ENCODE measurements at regions not wholly inside any gene's neighbourhood (a gene's known extent, or its start where the extent isn't known, plus 50 kb on each side); places are given as distances from the start of the nearest gene placed in this dataset.

DNA sequence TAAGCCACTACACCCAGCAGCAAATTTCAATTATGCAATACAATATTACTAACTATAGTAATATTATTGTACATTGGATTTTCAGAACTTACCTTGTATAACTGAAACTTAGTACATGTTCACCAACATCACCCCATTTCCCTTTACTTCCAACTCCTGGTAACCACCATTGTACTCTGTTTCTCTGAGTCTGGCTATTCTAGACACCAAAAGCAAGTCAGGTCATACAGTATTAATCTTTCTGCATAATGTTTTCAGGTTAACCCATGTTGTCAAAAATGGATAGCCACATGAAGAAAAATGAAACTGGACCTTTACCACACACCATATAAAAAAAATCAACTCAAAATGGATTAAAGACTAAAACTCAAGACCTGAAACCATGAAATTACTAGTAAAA, 558.2 kb downstream of the MMUT start:
- no peaks in the 10 kb centered on the region for H3K79me2 ChIP-seq (ENCODE audit: insufficient read depth, low read length)
- H3K4me2 ChIP-seq (ENCODE audit: low read depth, low read length): no peak overlapping the region
- H3K27me3 ChIP-seq (ENCODE audit: control insufficient read depth in 1 of 2, insufficient read depth in 2 of 2, low read length in 2 of 2): no peaks in the 10 kb centered on the region; a peak in 1 of 5 replicates
- H2AFZ ChIP-seq (ENCODE audit: low read length): no peak overlapping the region
- ChIA-PET POLR2A (no interaction called here), CTCF (ENCODE audit: low intra/inter-chr PET ratio, low total read pairs) (no interaction called here)
- H3K36me3 ChIP-seq (replicated peaks in 1 of 2; ENCODE audit: control insufficient read depth in 1 of 2, insufficient read depth in 2 of 2, low read length in 2 of 2): no peaks in the 10 kb centered on the region
- ATAC-seq (no peak), DNase-seq (ENCODE audit: low spot score) (no peak), FAIRE-seq (no peak)
- H4K20me1 ChIP-seq (ENCODE audit: insufficient read depth, low read length): no peaks in the 10 kb centered on the region
- H3K9me3 ChIP-seq (ENCODE audit: low read length): no peaks in the 10 kb centered on the region
- H3K4me3 ChIP-seq (replicated peaks in 1 of 3; ENCODE audit: insufficient read depth in 1 of 3, low read depth in 2 of 3, low read length in 3 of 3): no peak overlapping the region
- no peaks in the 10 kb centered on the region for H3K4me1 ChIP-seq (ENCODE audit: insufficient read depth, low read length)
- intact Hi-C loops (cut with micrococcal nuclease; ENCODE audit: unreplicated experiment) (no loop called here), in situ Hi-C loops (cut with HindIII; ENCODE audit: extremely low pct_ligation_motif_present, low pct_unique_long_range_greater_than_20kb) (no loop called here)
- H3K9ac ChIP-seq (ENCODE audit: insufficient read depth, low read depth, low read length): no peak overlapping the region
- no TSS peak for BruUV-seq (replicated peaks)
- TF ChIP-seq CEBPG (CRISPR knock-in tag; IDR thresholded peaks at IDR 0.05): no peak
- TF ChIP-seq TOPORS (CRISPR knock-in tag; IDR thresholded peaks at IDR 0.05): no peak
- TF ChIP-seq, protein P1, sequence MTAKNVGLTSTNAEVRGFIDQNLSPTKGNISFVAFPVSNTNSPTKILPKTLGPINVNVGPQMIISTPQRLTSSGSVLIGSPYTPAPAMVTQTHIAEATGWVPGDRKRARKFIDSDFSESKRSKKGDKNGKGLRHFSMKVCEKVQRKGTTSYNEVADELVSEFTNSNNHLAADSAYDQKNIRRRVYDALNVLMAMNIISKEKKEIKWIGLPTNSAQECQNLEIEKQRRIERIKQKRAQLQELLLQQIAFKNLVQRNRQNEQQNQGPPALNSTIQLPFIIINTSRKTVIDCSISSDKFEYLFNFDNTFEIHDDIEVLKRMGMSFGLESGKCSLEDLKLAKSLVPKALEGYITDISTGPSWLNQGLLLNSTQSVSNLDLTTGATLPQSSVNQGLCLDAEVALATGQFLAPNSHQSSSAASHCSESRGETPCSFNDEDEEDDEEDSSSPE (CRISPR knock-in tag; IDR thresholded peaks at IDR 0.05): no peak
- TF ChIP-seq EED (CRISPR knock-in tag; IDR thresholded peaks at IDR 0.05): no peak
- TF ChIP-seq HNRNPK (IDR thresholded peaks at IDR 0.05; ENCODE audit: low read depth, low read length, poor library complexity, severe bottlenecking): no peak
- no peak for TF ChIP-seq HNRNPLL (IDR thresholded peaks at IDR 0.05; ENCODE audit: low read depth, low read length, poor library complexity, severe bottlenecking)
- TF ChIP-seq, protein P2, sequence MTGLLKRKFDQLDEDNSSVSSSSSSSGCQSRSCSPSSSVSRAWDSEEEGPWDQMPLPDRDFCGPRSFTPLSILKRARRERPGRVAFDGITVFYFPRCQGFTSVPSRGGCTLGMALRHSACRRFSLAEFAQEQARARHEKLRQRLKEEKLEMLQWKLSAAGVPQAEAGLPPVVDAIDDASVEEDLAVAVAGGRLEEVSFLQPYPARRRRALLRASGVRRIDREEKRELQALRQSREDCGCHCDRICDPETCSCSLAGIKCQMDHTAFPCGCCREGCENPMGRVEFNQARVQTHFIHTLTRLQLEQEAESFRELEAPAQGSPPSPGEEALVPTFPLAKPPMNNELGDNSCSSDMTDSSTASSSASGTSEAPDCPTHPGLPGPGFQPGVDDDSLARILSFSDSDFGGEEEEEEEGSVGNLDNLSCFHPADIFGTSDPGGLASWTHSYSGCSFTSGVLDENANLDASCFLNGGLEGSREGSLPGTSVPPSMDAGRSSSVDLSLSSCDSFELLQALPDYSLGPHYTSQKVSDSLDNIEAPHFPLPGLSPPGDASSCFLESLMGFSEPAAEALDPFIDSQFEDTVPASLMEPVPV (CRISPR knock-in tag; IDR thresholded peaks at IDR 0.05): no peak
- H3K27ac ChIP-seq (ENCODE audit: extremely low read length, insufficient read depth, low read length): no peak overlapping the region

DNA sequence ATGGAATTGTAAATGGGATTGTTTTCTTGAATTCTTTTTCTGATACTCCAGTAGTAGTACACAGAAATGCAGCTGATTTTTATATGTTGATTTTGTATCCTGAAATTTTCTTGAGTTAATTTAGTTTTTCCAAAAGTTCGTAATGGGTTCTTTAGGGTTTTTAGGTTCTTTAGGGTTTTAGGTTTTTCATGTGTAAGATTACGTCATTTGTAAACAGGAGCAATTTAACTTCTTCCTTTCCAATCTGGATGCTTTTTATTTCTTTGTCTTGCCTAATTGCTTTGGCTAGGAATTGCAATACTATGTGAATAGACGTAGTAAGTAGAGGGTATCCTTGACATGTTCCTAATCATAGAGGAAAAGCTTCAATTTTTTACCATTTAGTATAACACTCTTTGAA, 568.6 kb downstream of the MMUT start:
- WGBS (ENCODE audit: low lambda C conversion rate): 4% methylated on average over 3 of the region's 3 CpGs
- H4K20me1 ChIP-seq (ENCODE audit: insufficient read depth, low read length): no peaks in the 10 kb centered on the region
- H3K4me2 ChIP-seq (ENCODE audit: low read depth, low read length): no peak overlapping the region
- BruUV-seq (replicated peaks): no TSS peak
- ATAC-seq (no peak), DNase-seq (ENCODE audit: low spot score) (no peak), FAIRE-seq (no peak)
- CTCF ChIA-PET (ENCODE audit: low intra/inter-chr PET ratio, low total read pairs): no interaction called here
- intact Hi-C loops (cut with micrococcal nuclease; ENCODE audit: unreplicated experiment) (no loop called here), in situ Hi-C loops (cut with HindIII; ENCODE audit: extremely low pct_ligation_motif_present, low pct_unique_long_range_greater_than_20kb) (no loop called here)
- H3K27me3 ChIP-seq (ENCODE audit: control insufficient read depth in 1 of 2, insufficient read depth in 2 of 2, low read length in 2 of 2): no peaks in the 10 kb centered on the region
- no peaks in the 10 kb centered on the region for H3K36me3 ChIP-seq (replicated peaks in 1 of 2; ENCODE audit: control insufficient read depth in 1 of 2, insufficient read depth in 2 of 2, low read length in 2 of 2)
- POLR2A ChIA-PET: no interaction called here
- H3K4me1 ChIP-seq (ENCODE audit: insufficient read depth, low read length): no peaks in the 10 kb centered on the region
- no peak overlapping the region for H2AFZ ChIP-seq (ENCODE audit: low read length)
- H3K4me3 ChIP-seq (replicated peaks in 1 of 3; ENCODE audit: insufficient read depth in 1 of 3, low read depth in 2 of 3, low read length in 3 of 3): no peak overlapping the region
- H3K79me2 ChIP-seq (ENCODE audit: insufficient read depth, low read length): no peaks in the 10 kb centered on the region
- no peak overlapping the region for H3K9ac ChIP-seq (ENCODE audit: insufficient read depth, low read depth, low read length)
- no peak overlapping the region for H3K27ac ChIP-seq (ENCODE audit: extremely low read length, insufficient read depth, low read length)
- H3K9me3 ChIP-seq (ENCODE audit: low read length): no peaks in the 10 kb centered on the region
- no peak for TF ChIP-seq CBX2 (IDR thresholded peaks at IDR 0.05; ENCODE audit: low read depth, low read length)
- no peak for TF ChIP-seq CBX2 (CRISPR knock-in tag; IDR thresholded peaks at IDR 0.05; ENCODE audit: low read depth)
- no peak for TF ChIP-seq ZNF737 (CRISPR knock-in tag; IDR thresholded peaks at IDR 0.05; ENCODE audit: borderline replicate concordance)
- no peak for TF ChIP-seq MAFK (conservative IDR thresholded peaks at IDR 0.05 in 1 of 2, IDR thresholded peaks at IDR 0.05 in 1 of 2; ENCODE audit: low read length in 2 of 2)
- TF ChIP-seq, protein P3, sequence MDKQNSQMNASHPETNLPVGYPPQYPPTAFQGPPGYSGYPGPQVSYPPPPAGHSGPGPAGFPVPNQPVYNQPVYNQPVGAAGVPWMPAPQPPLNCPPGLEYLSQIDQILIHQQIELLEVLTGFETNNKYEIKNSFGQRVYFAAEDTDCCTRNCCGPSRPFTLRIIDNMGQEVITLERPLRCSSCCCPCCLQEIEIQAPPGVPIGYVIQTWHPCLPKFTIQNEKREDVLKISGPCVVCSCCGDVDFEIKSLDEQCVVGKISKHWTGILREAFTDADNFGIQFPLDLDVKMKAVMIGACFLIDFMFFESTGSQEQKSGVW (CRISPR knock-in tag; IDR thresholded peaks at IDR 0.05; ENCODE audit: borderline replicate concordance): no peak
- no peak for TF ChIP-seq SNAI1 (CRISPR knock-in tag; IDR thresholded peaks at IDR 0.05; ENCODE audit: borderline replicate concordance)
- no peak for TF ChIP-seq BCL6 (CRISPR knock-in tag; IDR thresholded peaks at IDR 0.05)
- no peak for TF ChIP-seq SNRNP70 (IDR thresholded peaks at IDR 0.05; ENCODE audit: low read depth, low read length)
- TF ChIP-seq ZNF282 (IDR thresholded peaks at IDR 0.05; ENCODE audit: partially characterized antibody): no peak
- no peak for TF ChIP-seq JDP2 (CRISPR knock-in tag; IDR thresholded peaks at IDR 0.05; ENCODE audit: borderline replicate concordance)
- TF ChIP-seq ATF7 (IDR thresholded peaks at IDR 0.05): peak; percentile 98
- no peak for TF ChIP-seq ATF7 (CRISPR knock-in tag; IDR thresholded peaks at IDR 0.05)
